Trophoblast cell (in vitro differentiated cells and primary cell): ENCODE measurements at regions not wholly inside any gene's neighbourhood (a gene's known extent, or its start where the extent isn't known, plus 50 kb on each side); places are given as distances from the start of the nearest gene placed in this dataset.

Source experiments
- DNase-seq, 2 donors: peaks; one replicate each; pipeline ENCODE4 v3.0.0-alpha.2; 2016
- H2AFZ ChIP-seq: 2 replicates; pipeline ENCODE4 v1.6.1; 2013; ENCODE audit warnings: low read length, moderate library complexity, mild to moderate bottlenecking; ENCODE audit not compliant: insufficient read depth, poor library complexity
- H2AK5ac ChIP-seq: 2 replicates; pipeline ENCODE4 v1.6.1; 2013; ENCODE audit warnings: mild to moderate bottlenecking, low read length
- H2BK120ac ChIP-seq: 2 replicates; pipeline ENCODE4 v1.6.1; 2013; ENCODE audit warnings: low read length, mild to moderate bottlenecking, moderate library complexity; ENCODE audit not compliant: insufficient read depth, poor library complexity
- H2BK12ac ChIP-seq: 2 replicates; pipeline ENCODE4 v1.6.1; 2013; ENCODE audit warnings: mild to moderate bottlenecking, low read length, moderate library complexity
- H2BK5ac ChIP-seq: 2 replicates; pipeline ENCODE4 v1.6.1; 2013; ENCODE audit warnings: low read length, low read depth, moderate library complexity, mild to moderate bottlenecking; ENCODE audit not compliant: poor library complexity
- H3K14ac ChIP-seq: 2 replicates; pipeline ENCODE4 v1.6.1; 2013; ENCODE audit warnings: mild to moderate bottlenecking, low read length
- H3K18ac ChIP-seq: 2 replicates; pipeline ENCODE4 v1.6.1; 2013; ENCODE audit warnings: mild to moderate bottlenecking, low read length
- H3K23ac ChIP-seq: 2 replicates; pipeline ENCODE4 v1.6.1; 2013; ENCODE audit warnings: low read length
- H3K27ac ChIP-seq: 2 replicates; pipeline ENCODE4 v1.5.1; 2013; ENCODE audit warnings: low read depth, mild to moderate bottlenecking, inconsistent platforms, low read length, moderate library complexity
- H3K27me3 ChIP-seq: 2 replicates; pipeline ENCODE4 v1.6.1; 2013; ENCODE audit warnings: inconsistent platforms, mild to moderate bottlenecking, low read length, moderate library complexity; ENCODE audit not compliant: insufficient read depth
- H3K36me3 ChIP-seq, 2 experiments: 1 replicate in 1 of 2; 2 replicates in 1 of 2; pipeline ENCODE4 v1.6.1; 2013; ENCODE audit warnings: low read length in 2 of 2, mild to moderate bottlenecking in 2 of 2, moderate library complexity in 1 of 2; ENCODE audit not compliant: insufficient read depth in 2 of 2, control insufficient read depth in 1 of 2
- H3K4ac ChIP-seq: 2 replicates; pipeline ENCODE4 v1.6.1; 2013; ENCODE audit warnings: low read depth, mild to moderate bottlenecking, low read length, moderate library complexity
- H3K4me1 ChIP-seq, 2 experiments: 1 replicate in 1 of 2; 2 replicates in 1 of 2; pipeline ENCODE4 v1.6.1; 2013; ENCODE audit warnings: low read length in 2 of 2, mild to moderate bottlenecking in 2 of 2, moderate library complexity in 1 of 2; ENCODE audit not compliant: insufficient read depth in 2 of 2, control insufficient read depth in 1 of 2
- H3K4me2 ChIP-seq: 2 replicates; pipeline ENCODE4 v1.6.1; 2013; ENCODE audit warnings: inconsistent platforms, mild to moderate bottlenecking, low read length, moderate library complexity
- H3K4me3 ChIP-seq: 2 replicates; pipeline ENCODE4 v1.5.1; 2013; ENCODE audit warnings: mild to moderate bottlenecking, low read depth, low read length, inconsistent platforms
- H3K79me1 ChIP-seq: one replicate; pipeline ENCODE4 v1.6.1; 2013; ENCODE audit warnings: low read length
- H3K79me2 ChIP-seq: 2 replicates; pipeline ENCODE4 v1.6.1; 2013; ENCODE audit warnings: low read length, mild to moderate bottlenecking; ENCODE audit not compliant: control insufficient read depth, insufficient read depth, poor library complexity
- H3K9ac ChIP-seq: 2 replicates; pipeline ENCODE4 v1.6.1; 2013; ENCODE audit warnings: mild to moderate bottlenecking, low read length
- H3K9me3 ChIP-seq: 2 replicates; pipeline ENCODE4 v1.6.1; 2013; ENCODE audit warnings: low read depth, mild to moderate bottlenecking, control low read depth, inconsistent platforms, low read length; ENCODE audit not compliant: insufficient read depth
- H4K12ac ChIP-seq: 2 replicates; pipeline ENCODE4 v1.6.1; 2013; ENCODE audit warnings: low read depth, mild to moderate bottlenecking, low read length, moderate library complexity
- H4K8ac ChIP-seq: 2 replicates; pipeline ENCODE4 v1.6.1; 2013; ENCODE audit warnings: low read depth, mild to moderate bottlenecking, low read length, moderate library complexity
- H4K91ac ChIP-seq: one replicate; pipeline ENCODE4 v1.6.1; 2013; ENCODE audit warnings: low read depth, mild to moderate bottlenecking, low read length, moderate library complexity
- WGBS: extraction: QIAGEN DNeasy Blood & Tissue Kit; methylation state at CpG from one replicate; pipeline ENCODE4 v1.1.7; 2013; ENCODE audit warnings: missing lambda C conversion rate; ENCODE audit not compliant: insufficient read length, insufficient coverage; ENCODE audit errors: extremely low coverage; 5-methylcytosine and 5-hydroxymethylcytosine counted together

- Histone ChIP-seq H3K27me3 (no peaks in the 10 kb centered on the region), H2AFZ (no peak overlapping the region), H4K91ac (no peak overlapping the region), H3K4me3 (no peak overlapping the region), H3K23ac (no peak overlapping the region), H3K9ac (no peak overlapping the region), H2BK5ac (no peak overlapping the region), H3K4me1 (no peaks in the 10 kb centered on the region), H3K4me2 (no peak overlapping the region), H2AK5ac (no peak overlapping the region), H3K9me3 (peaks cover 3% of the 10 kb centered on the region), H3K79me1 (no peaks in the 10 kb centered on the region), H4K12ac (no peak overlapping the region), H3K4ac (no peak overlapping the region), H3K79me2 (no peaks in the 10 kb centered on the region), H3K27ac (no peak overlapping the region), H4K8ac (no peak overlapping the region), H3K14ac (no peak overlapping the region), H2BK120ac (no peak overlapping the region), H3K36me3 (no peaks in the 10 kb centered on the region), H2BK12ac (no peak overlapping the region), H3K18ac (no peak overlapping the region)
- no peak for DNase-seq
- no CpG with 5 or more reads among the region's 3 CpGs for WGBS
Measured at GRCh38 chr12:47554046-47554653, 151.7 kb downstream of the RPAP3 start.

- Histone ChIP-seq H4K91ac (no peak overlapping the region), H3K4me3 (no peak overlapping the region), H3K9me3 (peaks cover 3% of the 10 kb centered on the region), H3K4me2 (no peak overlapping the region), H3K9ac (no peak overlapping the region), H2AFZ (no peak overlapping the region), H3K23ac (no peak overlapping the region), H3K18ac (no peak overlapping the region), H4K8ac (no peak overlapping the region), H2BK5ac (no peak overlapping the region), H4K12ac (no peak overlapping the region), H2BK12ac (no peak overlapping the region), H3K4me1 (no peaks in the 10 kb centered on the region), H3K79me1 (no peaks in the 10 kb centered on the region), H3K27ac (no peak overlapping the region), H3K36me3 (no peaks in the 10 kb centered on the region), H3K27me3 (no peaks in the 10 kb centered on the region), H3K4ac (no peak overlapping the region), H3K14ac (no peak overlapping the region), H2BK120ac (no peak overlapping the region), H3K79me2 (no peaks in the 10 kb centered on the region), H2AK5ac (no peak overlapping the region)
- no CpG with 5 or more reads among the region's 3 CpGs for WGBS
- no peak for DNase-seq
Measured at GRCh38 chr12:47553266-47553665, 152.6 kb downstream of the RPAP3 start.

- Histone ChIP-seq H3K27me3 (no peaks in the 10 kb centered on the region), H2BK5ac (no peak overlapping the region), H3K79me1 (no peaks in the 10 kb centered on the region), H3K4me3 (no peak overlapping the region), H3K9ac (no peak overlapping the region), H2BK12ac (no peak overlapping the region), H3K18ac (no peak overlapping the region), H3K14ac (no peak overlapping the region), H3K4ac (no peak overlapping the region), H4K12ac (no peak overlapping the region), H3K9me3 (peaks cover 3% of the 10 kb centered on the region), H2AFZ (no peak overlapping the region), H3K4me2 (no peak overlapping the region), H3K27ac (no peak overlapping the region), H3K4me1 (no peaks in the 10 kb centered on the region), H3K36me3 (no peaks in the 10 kb centered on the region), H4K8ac (no peak overlapping the region), H3K79me2 (no peaks in the 10 kb centered on the region), H2BK120ac (no peak overlapping the region), H3K23ac (no peak overlapping the region), H2AK5ac (no peak overlapping the region), H4K91ac (no peak overlapping the region)
- no CpG with 5 or more reads among the region's 3 CpGs for WGBS
- DNase-seq, result no peak
Measured at GRCh38 chr12:47551426-47551851, 154.4 kb downstream of the RPAP3 start.

GRCh38 chr12:47549258-47549657, 156.6 kb downstream of the RPAP3 start:
- Histone ChIP-seq H2AFZ (no peak overlapping the region), H3K4ac (no peak overlapping the region), H3K23ac (no peak overlapping the region), H3K14ac (no peak overlapping the region), H3K4me1 (no peaks in the 10 kb centered on the region), H3K4me3 (no peak overlapping the region), H2BK120ac (no peak overlapping the region), H3K9me3 (peaks cover 3% of the 10 kb centered on the region), H3K79me1 (no peaks in the 10 kb centered on the region), H4K91ac (no peak overlapping the region), H3K4me2 (no peak overlapping the region), H3K27me3 (no peaks in the 10 kb centered on the region), H3K79me2 (no peaks in the 10 kb centered on the region), H2AK5ac (no peak overlapping the region), H4K8ac (no peak overlapping the region), H3K9ac (no peak overlapping the region), H3K27ac (no peak overlapping the region), H3K18ac (no peak overlapping the region), H4K12ac (no peak overlapping the region), H2BK12ac (no peak overlapping the region), H2BK5ac (no peak overlapping the region), H3K36me3 (no peaks in the 10 kb centered on the region)
- no CpG with 5 or more reads among the region's 3 CpGs for WGBS
- DNase-seq, result no peak
